IPS DF 19.7 (cell line): ENCODE measurements at regions not wholly inside any gene's neighbourhood (a gene's known extent, or its start where the extent isn't known, plus 50 kb on each side); places are given as distances from the start of the nearest gene placed in this dataset.

Experiments used
- DNase-seq: peaks from one replicate; pipeline ENCODE4 v3.0.0-alpha.2; 2013; ENCODE audit warnings: low read depth, low spot score

DNA sequence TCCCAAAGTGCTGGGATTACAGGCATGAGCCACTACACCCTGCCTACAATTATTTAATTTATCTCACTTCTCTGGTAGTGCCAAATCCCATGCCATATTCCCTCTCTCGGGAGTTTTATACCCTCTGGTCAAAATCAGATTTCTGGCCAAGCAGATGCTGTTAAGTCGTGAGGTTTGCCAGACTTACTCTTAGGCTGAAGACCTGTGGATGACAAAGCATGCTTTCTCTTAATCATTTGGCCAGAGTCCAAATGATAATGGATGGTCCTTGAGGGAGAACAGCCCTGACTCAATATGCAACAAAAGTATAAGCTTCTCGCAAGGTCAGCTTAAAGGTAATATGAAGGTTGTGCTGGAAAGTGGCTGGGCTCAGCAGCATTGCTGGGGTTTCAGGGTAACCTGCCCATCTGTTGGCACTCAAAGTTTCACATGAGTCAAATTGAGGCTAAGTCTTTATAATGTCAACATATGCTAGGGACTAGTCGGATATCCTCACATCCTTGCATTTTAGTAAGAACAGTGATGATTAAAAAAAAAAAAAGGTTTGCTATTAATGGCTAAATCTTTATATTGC is 280.1 kb downstream of the KIF4B start:
- no peak for DNase-seq

DNA sequence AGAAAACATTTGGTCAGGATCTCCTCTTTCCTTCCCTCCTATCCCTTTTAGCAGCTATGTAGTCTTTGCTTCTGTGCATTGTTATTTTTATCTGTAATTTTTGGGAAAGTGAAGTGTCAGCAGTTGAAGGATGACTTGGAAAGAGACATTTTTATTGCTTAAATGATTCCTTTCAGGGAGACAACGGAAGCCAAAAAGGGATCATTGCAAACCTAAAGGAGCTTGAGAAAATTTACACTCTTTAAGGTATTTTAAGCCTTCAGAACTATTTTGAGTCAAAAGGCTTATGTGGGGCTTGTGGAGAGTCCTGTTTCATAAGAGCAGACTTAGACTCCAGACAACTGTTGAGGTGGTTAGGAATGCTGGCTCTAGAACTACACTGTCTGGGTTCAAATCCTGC is 281.6 kb downstream of the KIF4B start:
- no peak for DNase-seq

DNA sequence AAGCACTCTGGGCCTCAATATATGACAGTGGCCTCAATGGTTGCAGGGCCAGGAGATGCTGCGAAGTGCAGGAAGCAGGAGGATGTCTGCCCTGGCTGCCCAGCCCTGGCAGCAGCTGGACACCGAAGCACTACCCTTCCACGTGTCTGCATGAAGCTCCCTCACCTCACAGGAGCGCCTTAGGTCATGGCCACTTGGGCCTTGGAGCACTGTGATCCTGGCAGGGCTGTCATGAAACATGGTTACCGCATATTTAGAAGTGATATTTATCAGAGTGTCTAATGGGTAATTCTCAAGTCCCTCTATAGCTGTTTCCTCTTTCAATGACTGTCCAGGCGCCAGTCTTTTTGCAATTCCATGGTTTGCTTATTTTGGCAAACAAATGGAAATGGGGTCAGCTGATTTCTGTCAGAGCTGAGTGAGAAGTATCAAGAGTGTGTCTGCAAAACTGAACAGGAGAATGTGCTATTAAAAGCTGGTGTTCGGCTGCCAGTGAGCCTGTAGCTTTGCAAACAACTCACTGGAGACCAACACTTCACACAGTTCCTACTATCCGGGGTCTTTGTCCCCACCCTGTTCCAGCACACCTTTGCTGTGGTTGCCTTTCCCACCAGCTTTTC is 285.9 kb downstream of the KIF4B start:
- DNase-seq = no peak

DNA sequence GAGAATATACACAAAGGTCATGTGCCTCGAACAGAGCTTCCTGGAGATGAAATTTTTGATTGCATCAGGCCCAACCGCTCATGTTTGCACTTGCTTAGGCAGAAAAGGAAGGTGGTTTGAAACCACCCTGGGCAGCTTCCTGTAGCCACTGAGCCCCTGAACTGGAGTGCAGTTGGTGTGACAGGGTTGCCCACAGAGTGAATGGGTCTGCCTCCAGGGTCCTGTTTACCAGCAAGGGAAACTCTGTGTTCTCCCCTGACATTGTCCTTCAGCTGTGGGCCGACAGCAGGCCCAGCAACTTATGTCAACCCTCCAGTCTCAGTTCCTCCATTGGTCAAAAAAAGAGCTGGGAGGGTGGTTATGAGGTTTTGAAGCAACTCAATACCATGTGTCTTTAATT is 289.6 kb downstream of the KIF4B start:
- no peak for DNase-seq

DNA sequence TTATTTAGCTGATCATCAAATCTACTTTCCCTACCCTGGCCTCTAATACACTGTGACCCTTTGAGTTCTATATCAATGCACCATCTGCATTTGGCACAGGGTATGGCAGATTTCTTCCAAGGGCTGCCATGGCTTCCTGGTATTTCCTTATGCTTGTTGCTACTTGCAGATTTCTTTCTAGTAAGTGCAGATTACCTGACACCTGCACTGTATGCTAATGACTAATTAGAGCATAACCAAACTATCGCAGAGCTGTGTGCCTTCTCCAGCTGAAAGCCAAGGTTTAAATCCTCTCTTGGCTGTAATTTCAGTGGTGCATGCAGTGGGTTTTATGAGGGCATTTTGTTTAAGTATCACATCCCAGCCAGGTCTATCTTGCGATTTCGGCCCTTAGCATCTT is 293.7 kb downstream of the KIF4B start:
- DNase-seq = no peak

DNA sequence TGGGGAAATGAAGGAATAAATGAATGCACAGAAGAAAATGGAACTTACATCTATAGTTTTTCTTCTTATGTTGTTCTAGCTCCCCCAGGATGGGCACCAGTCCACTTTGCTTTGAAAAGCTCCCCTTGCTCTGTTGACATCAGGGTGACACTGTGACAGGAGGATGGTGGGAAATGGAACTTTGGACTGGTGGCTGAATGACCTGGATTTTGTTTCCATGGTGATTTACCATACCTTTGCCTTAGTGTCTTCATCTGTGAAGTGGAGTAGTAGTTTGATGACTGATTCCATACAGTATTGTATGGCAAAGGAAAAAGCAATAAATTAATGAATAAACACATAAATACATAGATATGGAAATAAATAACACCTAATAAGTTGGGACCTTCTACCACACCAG is 294.7 kb downstream of the KIF4B start:
- no peak for DNase-seq

DNA sequence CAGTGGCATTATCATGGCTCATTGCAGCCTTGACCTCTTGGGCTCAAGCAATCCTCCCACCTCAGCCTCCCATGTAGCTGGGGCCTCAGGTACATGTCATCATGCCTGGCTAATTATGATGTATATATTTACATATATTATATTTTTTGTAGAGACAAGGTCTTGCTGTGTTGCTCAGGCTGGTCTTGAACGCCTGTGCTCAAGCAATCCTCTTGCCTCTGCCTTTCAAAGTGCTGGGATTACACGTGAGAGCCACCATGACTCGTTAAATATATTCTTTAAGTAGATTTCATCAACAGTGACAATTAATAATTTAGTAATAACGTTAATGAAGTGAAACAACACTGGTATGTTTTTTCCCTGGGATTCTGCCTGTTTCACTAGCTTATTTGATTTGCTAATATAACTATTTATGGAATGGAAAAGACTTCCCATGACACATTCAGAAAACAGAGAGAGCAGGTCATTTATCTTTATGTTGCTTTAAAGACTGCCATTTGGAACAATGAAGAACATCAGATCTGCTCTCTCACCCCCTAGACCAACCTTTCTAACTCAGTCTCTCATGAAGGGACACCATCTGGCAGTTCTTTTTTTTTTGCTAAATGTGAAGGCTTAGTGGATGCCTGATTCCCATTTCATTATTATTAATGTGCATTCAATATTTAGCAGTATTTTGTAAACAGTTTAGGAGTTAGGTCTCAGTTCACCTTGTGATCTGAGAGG is 295.6 kb downstream of the KIF4B start:
- no peak for DNase-seq

DNA sequence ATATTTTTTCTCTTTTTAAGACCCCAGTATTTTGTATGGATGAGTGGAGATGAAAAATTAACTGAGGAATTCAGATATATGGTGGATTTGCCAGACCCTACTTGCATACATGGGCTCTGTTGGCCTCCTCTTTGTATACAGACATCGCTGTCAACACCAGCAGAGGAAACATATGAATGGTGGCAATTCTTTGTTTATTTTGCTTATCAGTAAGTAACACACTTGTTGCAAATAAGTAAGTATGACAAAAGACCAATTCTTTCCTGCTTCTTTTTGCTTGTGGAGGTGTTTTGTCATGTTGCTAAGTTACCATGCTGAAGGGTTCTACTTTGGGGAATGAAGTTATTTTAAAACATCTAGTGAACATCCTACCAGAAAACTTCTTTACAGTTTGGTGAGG is 298.2 kb downstream of the KIF4B start:
- DNase-seq = no peak

DNA sequence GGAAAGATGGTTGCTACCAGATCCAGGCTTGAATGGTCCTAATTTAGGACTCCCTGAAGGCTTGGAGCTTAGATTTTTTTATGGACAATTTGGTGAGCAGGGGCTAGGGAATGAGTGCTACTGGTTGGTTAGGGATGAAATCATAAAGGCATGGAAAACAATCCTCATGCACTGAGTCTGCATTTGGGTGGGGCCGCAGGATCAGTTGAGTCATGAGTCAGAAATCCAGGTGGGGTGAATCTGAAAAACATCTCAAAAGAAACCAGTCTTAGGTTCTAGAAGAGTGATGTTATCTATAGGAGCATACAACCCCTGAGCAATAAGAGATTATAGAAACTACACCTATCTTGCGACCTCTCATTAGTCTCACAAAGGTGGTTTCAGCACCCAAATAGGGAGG is 300.0 kb downstream of the KIF4B start:
- DNase-seq = no peak

DNA sequence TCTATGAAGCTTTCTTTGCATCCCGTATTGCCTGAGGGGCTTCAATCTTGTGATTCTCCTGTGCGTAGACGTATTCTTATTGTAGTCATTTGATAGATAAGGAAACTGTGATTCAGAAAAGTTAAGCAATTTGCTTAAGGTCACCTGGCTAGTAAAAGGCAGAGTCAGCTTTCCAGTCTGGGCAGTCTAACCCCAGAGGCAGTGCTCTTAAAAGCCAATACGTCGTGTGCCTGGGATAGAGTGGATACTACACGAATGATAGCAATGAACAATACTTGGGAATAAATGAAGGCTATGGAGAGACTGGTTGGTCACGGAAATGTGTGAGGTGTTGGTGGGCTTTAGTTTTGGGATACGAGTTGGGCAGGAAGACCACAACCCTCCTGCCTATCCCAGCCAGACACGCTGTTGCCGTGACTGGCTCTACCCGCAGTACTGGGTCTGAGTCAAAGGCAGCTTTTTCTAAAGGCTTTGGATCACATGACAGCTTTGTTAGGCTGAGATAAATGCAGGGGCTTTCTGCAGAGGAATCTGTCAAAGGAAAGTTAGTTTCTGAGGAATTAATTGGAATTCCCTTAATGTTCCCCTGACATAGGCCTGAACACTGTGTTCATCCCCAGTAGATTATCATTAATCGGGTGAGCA is 302.6 kb downstream of the KIF4B start:
- no peak for DNase-seq

DNA sequence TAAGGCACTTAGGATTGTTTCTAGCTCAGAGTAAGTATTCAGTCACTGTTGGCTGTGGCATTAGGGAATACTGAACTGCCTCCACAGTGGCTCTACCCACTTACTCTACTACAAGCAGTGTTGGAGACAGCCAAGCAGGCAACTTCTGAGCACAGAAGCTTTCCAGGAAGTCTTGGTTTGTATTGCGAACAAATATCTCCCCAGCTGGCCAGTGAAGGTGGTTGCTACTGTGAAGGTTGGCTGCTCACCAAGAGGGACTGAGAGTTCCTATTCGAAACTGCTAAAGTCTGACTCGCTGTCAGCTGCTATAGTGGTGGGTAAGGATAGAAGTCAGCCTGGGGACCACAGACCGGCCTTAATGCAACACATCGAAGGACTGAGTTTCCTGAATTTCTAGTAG is 319.1 kb downstream of the KIF4B start:
- no peak for DNase-seq

DNA sequence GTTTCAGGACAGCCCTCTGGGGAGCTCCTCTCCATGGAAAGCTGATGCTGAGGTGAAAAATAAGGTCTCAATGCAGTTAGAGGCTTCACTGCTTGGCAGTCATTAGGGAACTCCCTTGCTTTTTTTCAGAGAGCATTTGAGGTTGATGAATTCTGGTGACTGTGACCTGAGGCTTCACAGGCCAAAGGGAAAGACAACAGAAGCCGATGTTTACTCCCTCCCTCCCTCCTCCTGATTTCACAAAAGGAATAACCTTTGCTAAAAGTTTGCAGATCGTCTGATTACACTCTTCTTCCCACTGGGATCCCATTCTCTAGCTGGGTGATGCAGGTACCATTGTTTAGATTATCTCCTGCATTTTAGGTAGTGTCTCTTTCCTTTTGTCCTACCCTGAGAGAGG is 329.4 kb downstream of the KIF4B start:
- no peak for DNase-seq

DNA sequence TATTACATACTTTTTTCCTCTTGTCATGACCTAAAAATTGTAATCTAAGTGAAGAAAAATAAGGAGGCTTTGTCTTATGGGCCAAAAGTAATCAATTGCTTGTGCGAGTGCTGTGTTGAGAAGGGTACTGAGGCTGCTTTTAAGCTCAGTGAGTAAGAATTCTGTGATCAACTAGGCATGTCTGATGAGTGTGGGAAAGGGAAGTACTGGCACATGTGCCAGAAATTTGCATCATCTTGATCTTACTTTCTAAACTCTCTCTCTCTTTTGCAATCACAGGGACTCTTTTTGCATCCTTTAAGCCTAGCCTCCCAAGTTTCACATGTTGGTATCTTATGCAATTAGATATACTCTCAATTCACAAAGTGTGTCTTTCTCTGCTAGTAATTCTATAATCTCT is 329.9 kb downstream of the KIF4B start:
- DNase-seq = no peak

DNA sequence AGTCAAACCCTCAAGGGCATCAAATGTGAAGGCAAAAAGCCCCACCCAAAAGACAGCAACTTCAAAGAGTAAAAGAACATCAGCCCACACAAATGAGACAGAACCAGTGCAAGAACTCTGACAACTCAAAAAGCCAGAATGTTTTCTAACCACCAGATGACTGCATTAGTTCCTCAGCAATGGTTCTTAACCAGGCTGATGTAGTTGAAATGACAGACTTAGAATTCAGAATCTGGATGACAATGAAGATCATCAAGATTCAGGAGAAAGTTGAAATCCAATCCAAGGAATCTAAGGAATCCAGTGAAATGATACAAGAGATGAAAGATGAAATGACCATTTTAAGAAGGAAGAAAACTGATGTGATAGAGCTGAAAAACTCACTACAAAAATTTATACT is 339.7 kb downstream of the KIF4B start:
- no peak for DNase-seq

DNA sequence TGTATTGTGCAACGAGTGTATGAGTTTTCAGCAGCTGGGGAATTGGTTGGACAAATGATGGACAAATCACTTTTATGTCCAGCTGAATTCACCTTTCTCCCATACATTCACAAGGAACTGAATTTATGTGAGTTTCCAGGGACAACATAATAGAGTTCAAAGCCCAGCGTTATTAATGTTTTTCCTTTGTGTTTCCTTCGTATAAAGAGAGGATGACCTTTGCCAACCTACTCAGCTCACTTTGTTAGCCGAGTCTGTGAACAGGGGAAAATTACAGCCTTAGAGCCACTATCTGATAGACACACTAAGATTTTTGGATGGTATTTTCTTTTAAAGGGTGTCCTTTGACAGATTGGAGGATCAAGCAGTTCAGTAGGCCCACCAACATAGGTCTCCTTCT is 352.5 kb downstream of the KIF4B start:
- no peak for DNase-seq

DNA sequence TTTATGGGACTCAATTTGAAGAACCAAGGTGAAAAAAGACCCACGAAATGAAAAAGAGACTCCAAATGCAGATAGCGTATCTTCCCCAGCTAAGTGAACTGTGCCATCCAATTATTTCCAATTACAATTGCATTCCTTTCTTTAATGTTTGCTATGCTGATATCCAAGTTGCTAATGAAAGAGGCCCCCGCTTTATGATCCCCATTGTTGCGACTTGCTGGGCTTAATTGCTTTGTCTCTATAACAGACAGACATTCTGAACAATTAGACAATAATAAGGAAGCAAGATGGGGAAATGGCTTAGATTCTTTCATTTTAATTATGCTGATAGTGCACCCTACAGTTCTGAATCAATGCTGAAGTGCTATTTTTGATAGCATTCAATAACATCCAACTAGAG is 354.3 kb downstream of the KIF4B start:
- no peak for DNase-seq

DNA sequence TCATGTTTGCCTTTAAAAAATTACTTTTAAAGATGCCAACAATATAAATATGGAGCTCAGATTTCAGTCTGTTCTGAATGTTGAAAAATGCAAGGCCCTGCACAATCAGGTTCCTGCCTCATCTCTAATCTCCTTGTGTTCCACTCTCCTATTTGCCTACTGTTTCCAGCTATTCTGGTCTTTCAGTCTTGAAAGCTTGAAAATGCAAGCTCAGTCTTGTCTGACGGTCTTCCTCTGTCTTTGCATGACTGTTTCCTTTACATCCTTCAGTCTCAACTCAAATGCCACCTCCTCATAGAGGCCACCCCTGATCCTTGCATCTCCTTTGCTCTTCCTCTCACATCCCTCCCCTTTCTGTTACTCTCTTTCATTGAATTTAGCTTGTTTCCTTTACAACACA is 354.9 kb downstream of the KIF4B start:
- DNase-seq = no peak

DNA sequence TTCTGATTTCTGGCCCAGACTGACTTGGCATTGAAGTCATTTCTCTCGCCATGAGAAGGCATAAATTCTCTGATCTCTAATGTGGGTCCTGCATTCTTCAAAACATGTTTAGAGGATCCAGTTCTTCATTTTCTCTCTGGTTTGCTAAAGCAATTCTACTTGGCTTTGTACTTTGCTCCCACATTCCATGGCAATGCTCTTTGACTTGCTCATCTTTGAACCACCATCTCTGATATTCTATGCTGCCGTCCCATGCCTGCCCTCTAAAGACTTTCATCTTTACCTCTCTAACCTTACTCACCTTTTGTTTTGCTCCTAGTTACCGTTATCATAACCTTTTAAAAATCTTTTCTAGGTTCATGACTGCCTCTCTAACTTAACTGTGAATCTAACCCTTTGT is 366.9 kb downstream of the KIF4B start:
- no peak for DNase-seq

DNA sequence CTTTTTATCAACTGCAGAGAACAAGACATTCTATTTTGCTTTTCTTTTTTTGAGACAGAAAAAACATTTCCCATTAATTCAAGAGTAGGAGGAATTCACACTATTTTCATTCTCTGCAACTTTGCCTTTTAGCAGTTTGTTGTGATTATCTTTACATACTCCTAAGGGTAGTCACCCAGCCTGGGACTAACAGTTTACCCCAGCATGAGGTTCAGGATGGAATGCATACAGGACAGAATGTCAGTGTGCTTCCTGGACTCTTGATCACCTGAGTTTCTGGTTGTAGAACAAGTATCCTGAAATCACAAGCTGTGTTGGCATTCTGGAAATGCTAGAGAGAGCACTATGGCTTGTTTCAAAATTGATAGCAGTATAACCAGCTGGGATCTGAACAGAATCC is 368.1 kb downstream of the KIF4B start:
- DNase-seq = no peak

DNA sequence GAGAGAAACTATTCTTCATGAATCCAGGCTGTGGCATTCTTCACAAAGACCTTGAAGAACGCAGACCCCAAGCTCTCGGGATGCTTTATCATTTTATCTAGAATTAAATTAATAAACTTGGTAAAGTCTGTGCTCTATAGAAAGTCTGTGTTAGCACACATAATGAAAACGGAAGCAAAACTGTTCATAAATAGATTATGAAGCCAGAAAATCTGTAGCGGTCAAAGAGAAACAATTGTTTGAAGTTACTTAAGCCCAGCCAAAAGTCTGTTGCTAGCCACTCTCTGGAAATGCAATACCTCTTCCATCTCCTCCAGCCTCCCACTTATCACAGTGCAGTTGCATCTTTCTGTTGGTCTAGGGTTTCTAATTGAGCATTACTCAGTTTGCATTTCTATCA is 375.9 kb downstream of the KIF4B start:
- DNase-seq = no peak

DNA sequence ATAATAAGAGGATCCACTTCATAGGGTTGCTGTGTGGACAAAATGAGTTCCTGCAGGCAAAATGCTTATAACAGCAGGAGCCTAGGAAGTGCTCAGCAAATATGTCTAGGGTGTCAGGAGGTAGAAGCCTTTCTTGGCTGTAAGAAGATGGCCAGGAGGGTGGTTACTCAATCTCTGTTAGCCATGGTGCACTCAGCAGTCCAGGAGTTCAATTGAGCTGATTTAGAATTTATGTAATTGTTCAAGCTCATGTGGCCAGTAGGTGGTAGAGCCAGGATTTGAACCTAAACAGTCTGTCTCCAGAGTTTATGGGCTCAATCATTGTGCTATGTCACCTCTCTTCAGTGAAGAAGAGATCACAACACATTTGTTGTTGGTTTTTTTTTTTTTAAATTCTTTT is 381.2 kb downstream of the KIF4B start:
- DNase-seq = no peak

DNA sequence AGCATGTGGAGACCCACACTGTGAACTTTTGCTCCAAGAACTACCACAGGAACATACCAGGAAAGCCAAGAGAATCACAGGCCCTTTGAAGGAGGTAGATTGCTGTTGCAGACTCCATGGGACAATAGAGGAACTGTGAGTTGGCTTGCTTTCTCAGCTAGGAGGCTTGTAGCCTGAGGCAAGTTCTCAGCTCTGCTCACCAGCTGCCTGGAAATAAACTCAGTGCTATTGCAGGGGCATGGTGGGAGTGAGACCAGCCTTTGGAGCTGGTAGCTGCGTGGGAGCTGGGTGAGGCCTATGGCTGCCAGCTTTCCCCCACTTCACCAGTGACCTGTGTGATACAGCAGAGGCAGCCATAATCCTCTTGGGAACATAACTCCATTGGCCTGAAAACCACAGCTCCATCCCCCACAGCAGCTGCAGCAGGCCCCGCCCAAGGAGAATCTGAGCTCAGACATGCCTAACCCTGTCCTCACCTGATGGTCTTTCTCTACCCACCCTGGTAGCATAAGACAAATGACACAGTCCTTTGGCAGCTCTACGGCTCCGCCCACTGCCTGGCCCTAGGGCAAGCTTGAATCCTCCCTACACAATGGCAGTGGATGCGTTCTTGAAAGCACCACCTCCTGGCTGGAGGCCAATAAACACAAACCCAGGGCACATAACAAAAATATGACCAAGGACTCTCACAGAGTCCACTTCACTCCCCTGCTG is 389.5 kb downstream of the KIF4B start:
- DNase-seq = no peak
